Astrocyte (in vitro differentiated cells and primary cell): ENCODE measurements at regions not wholly inside any gene's neighbourhood (a gene's known extent, or its start where the extent isn't known, plus 50 kb on each side); places are given as distances from the start of the nearest gene placed in this dataset.

Experiments
- DNase-seq: peaks from one replicate; pipeline ENCODE4 v3.0.0-alpha.2; 2010; ENCODE audit warnings: low read depth
- FAIRE-seq: peaks from 2 replicates; lab custom pipeline; 2011; peaks lifted over from hg19 to GRCh38; lab: Jason Lieb, UNC
- H2AFZ ChIP-seq: 2 replicates; pipeline ENCODE4 v1.6.0; 2012; ENCODE audit warnings: low read depth, low read length, inconsistent platforms
- H3K27ac ChIP-seq: 2 replicates; pipeline ENCODE4 v1.5.1; 2011; ENCODE audit warnings: low read depth, low read length, inconsistent platforms
- H3K27me3 ChIP-seq: 2 replicates; pipeline ENCODE4 v1.6.0; 2011; ENCODE audit warnings: low read length, inconsistent platforms; ENCODE audit not compliant: insufficient read depth
- H3K36me3 ChIP-seq: 2 replicates; pipeline ENCODE4 v1.5.1; 2011; ENCODE audit warnings: low read length, inconsistent platforms; ENCODE audit not compliant: insufficient read depth
- H3K4me1 ChIP-seq: 2 replicates; pipeline ENCODE4 v1.5.1; 2011; ENCODE audit warnings: low read length, inconsistent platforms; ENCODE audit not compliant: insufficient read depth
- H3K4me2 ChIP-seq: 2 replicates; pipeline ENCODE4 v1.6.0; 2012; ENCODE audit warnings: low read length, inconsistent platforms
- H3K4me3 ChIP-seq: 2 replicates; pipeline ENCODE4 v1.5.1; 2011; ENCODE audit warnings: low read depth, mild to moderate bottlenecking, low read length, inconsistent platforms; ENCODE audit not compliant: insufficient read depth
- H3K79me2 ChIP-seq: 2 replicates; pipeline ENCODE4 v1.6.0; 2012; ENCODE audit warnings: mild to moderate bottlenecking, low read length, inconsistent platforms; ENCODE audit not compliant: insufficient read depth
- H3K9ac ChIP-seq: 2 replicates; pipeline ENCODE4 v1.6.0; 2012; ENCODE audit warnings: mild to moderate bottlenecking, low read length, inconsistent platforms
- H3K9me3 ChIP-seq: 2 replicates; pipeline ENCODE4 v1.5.1; 2012; ENCODE audit warnings: low read depth, mild to moderate bottlenecking, low read length, inconsistent platforms; ENCODE audit not compliant: insufficient read depth
- H4K20me1 ChIP-seq: 2 replicates; pipeline ENCODE4 v1.6.0; 2012; ENCODE audit warnings: low read length, inconsistent platforms; ENCODE audit not compliant: insufficient read depth
- H3K27ac Mint-ChIP-seq: one replicate; pipeline ENCODE4 v1.8.0; 2021; ENCODE audit warnings: mild to moderate bottlenecking, mixed read lengths; ENCODE audit not compliant: unreplicated experiment
- H3K27me3 Mint-ChIP-seq: one replicate; pipeline ENCODE4 v1.8.0; 2021; ENCODE audit warnings: low read depth, mixed read lengths; ENCODE audit not compliant: unreplicated experiment
- H3K36me3 Mint-ChIP-seq: one replicate; pipeline ENCODE4 v1.8.0; 2021; ENCODE audit warnings: low read depth, mixed read lengths; ENCODE audit not compliant: unreplicated experiment
- H3K4me1 Mint-ChIP-seq: one replicate; pipeline ENCODE4 v1.8.0; 2021; ENCODE audit warnings: low read depth, mixed read lengths; ENCODE audit not compliant: unreplicated experiment
- H3K4me3 Mint-ChIP-seq: one replicate; pipeline ENCODE4 v1.8.0; 2021; ENCODE audit warnings: mild to moderate bottlenecking, moderate library complexity, mixed read lengths; ENCODE audit not compliant: unreplicated experiment
- H3K9me3 Mint-ChIP-seq: one replicate; pipeline ENCODE4 v1.8.0; 2021; ENCODE audit warnings: mild to moderate bottlenecking, mixed read lengths; ENCODE audit not compliant: unreplicated experiment
- CTCF ChIP-seq: IDR thresholded peaks from 2 replicates; pipeline ENCODE4 v1.5.1; 2011; ENCODE audit warnings: low read depth, mild to moderate bottlenecking, inconsistent platforms, low read length, moderate library complexity; ENCODE audit not compliant: insufficient read depth
- EZH2 ChIP-seq: IDR thresholded peaks from 2 replicates; pipeline ENCODE4 v1.6.1; 2012; ENCODE audit warnings: mild to moderate bottlenecking, low read length, inconsistent platforms; ENCODE audit not compliant: insufficient read depth

GRCh38 chr1:68788762-68789161 lies 291.9 kb upstream of the DEPDC1 start:
- Histone ChIP-seq H3K4me3 (no peak overlapping the region), H3K9ac (no peak overlapping the region), H3K27ac (no peak overlapping the region), H3K4me1 (no peaks in the 10 kb centered on the region), H3K36me3 (no peaks in the 10 kb centered on the region), H3K4me2 (no peak overlapping the region), H3K27me3 (no peaks in the 10 kb centered on the region), H3K9me3 (no peaks in the 10 kb centered on the region), H4K20me1 (no peaks in the 10 kb centered on the region), H3K79me2 (no peaks in the 10 kb centered on the region), H2AFZ (no peak overlapping the region)
- no peak for DNase-seq
- Mint-ChIP-seq H3K4me3 (no peak overlapping the region), H3K27me3 (no peaks in the 10 kb centered on the region), H3K36me3 (no peaks in the 10 kb centered on the region), H3K27ac (no peak overlapping the region), H3K9me3 (no peaks in the 10 kb centered on the region), H3K4me1 (no peaks in the 10 kb centered on the region)
- TF ChIP-seq CTCF, result no peak
- TF ChIP-seq EZH2, result no peak
- FAIRE-seq, result no peak

- FAIRE-seq (no peak), DNase-seq (no peak)
- Histone ChIP-seq H3K27ac (no peak overlapping the region), H3K9me3 (no peaks in the 10 kb centered on the region), H4K20me1 (no peaks in the 10 kb centered on the region), H3K4me3 (no peak overlapping the region), H3K4me2 (no peak overlapping the region), H3K79me2 (no peaks in the 10 kb centered on the region), H3K36me3 (no peaks in the 10 kb centered on the region), H3K9ac (no peak overlapping the region), H3K27me3 (no peaks in the 10 kb centered on the region), H2AFZ (no peak overlapping the region), H3K4me1 (no peaks in the 10 kb centered on the region)
- H3K36me3 Mint-ChIP-seq, result no peaks in the 10 kb centered on the region
- H3K27me3 Mint-ChIP-seq, result no peaks in the 10 kb centered on the region
- H3K4me3 Mint-ChIP-seq, result no peak overlapping the region
- TF ChIP-seq CTCF, result no peak
- no peak for TF ChIP-seq EZH2
- no peaks in the 10 kb centered on the region for H3K9me3 Mint-ChIP-seq
- H3K27ac Mint-ChIP-seq, result no peak overlapping the region
- peaks cover 8% of the 10 kb centered on the region for H3K4me1 Mint-ChIP-seq
These were observed 294.9 kb upstream of the DEPDC1 start for GRCh38 chr1:68791800-68792199.

- Mint-ChIP-seq H3K4me1 (peaks cover 23% of the 10 kb centered on the region), H3K27ac (no peak overlapping the region), H3K9me3 (no peaks in the 10 kb centered on the region), H3K36me3 (no peaks in the 10 kb centered on the region), H3K4me3 (no peak overlapping the region), H3K27me3 (no peaks in the 10 kb centered on the region)
- no peak for FAIRE-seq
- H3K9ac ChIP-seq, result no peak overlapping the region
- no peaks in the 10 kb centered on the region for H3K79me2 ChIP-seq
- H2AFZ ChIP-seq, result no peak overlapping the region
- no peaks in the 10 kb centered on the region for H3K36me3 ChIP-seq
- no peak overlapping the region for H3K27ac ChIP-seq
- TF ChIP-seq CTCF (no peak), EZH2 (no peak)
- H3K4me3 ChIP-seq, result no peak overlapping the region
- no peaks in the 10 kb centered on the region for H4K20me1 ChIP-seq
- no peak overlapping the region for H3K4me2 ChIP-seq
- DNase-seq, result no peak
- H3K27me3 ChIP-seq, result no peaks in the 10 kb centered on the region
- no peaks in the 10 kb centered on the region for H3K4me1 ChIP-seq
- H3K9me3 ChIP-seq, result no peaks in the 10 kb centered on the region
These were observed 299.1 kb upstream of the DEPDC1 start for GRCh38 chr1:68795956-68796355.
